ENCODE measurements at regions not wholly inside any gene's neighbourhood (a gene's known extent, or its start where the extent isn't known, plus 50 kb on each side); places are given as distances from the start of the nearest gene placed in this dataset.

- in situ Hi-C loops (cut with HindIII; ENCODE audit: low pct_ligation_motif_present, low sequenced_read_pairs) = no loop called here
- no peak for DNase-seq
- H3K27ac ChIP-seq = no peak overlapping the region
- H3K36me3 ChIP-seq (replicated peaks) = no peaks in the 10 kb centered on the region
- H3K27me3 ChIP-seq (replicated peaks) = no peaks in the 10 kb centered on the region
- no peak for TF ChIP-seq CTCF (IDR thresholded peaks at IDR 0.05; ENCODE audit: low read depth, low read length, missing control alignments)
- no peak overlapping the region for H3K4me3 ChIP-seq (ENCODE audit: low read depth, low read length)
Measured at GRCh38 chr7:38040831-38041230, 120.4 kb downstream of the EPDR1 start.

GRCh38 chr7:38049679-38050078, 128.4 kb upstream of the STARD3NL start:
- no peak for DNase-seq
- in situ Hi-C loops (cut with HindIII; ENCODE audit: low pct_ligation_motif_present, low sequenced_read_pairs) = no loop called here
- Histone ChIP-seq H3K27ac (no peak overlapping the region), H3K36me3 (replicated peaks) (no peaks in the 10 kb centered on the region), H3K27me3 (replicated peaks) (no peaks in the 10 kb centered on the region), H3K4me3 (ENCODE audit: low read depth, low read length) (no peak overlapping the region)
- TF ChIP-seq CTCF (IDR thresholded peaks at IDR 0.05; ENCODE audit: low read depth, low read length, missing control alignments) = no peak

GRCh38 chr7:38051311-38051710, 126.7 kb upstream of the STARD3NL start:
- DNase-seq = no peak
- no peaks in the 10 kb centered on the region for H3K27me3 ChIP-seq (replicated peaks)
- H3K4me3 ChIP-seq (ENCODE audit: low read depth, low read length) = no peak overlapping the region
- H3K36me3 ChIP-seq (replicated peaks) = no peaks in the 10 kb centered on the region
- TF ChIP-seq CTCF (IDR thresholded peaks at IDR 0.05; ENCODE audit: low read depth, low read length, missing control alignments) = no peak
- H3K27ac ChIP-seq = no peak overlapping the region
- in situ Hi-C loops (cut with HindIII; ENCODE audit: low pct_ligation_motif_present, low sequenced_read_pairs) = no loop called here

- TF ChIP-seq CTCF (IDR thresholded peaks at IDR 0.05; ENCODE audit: low read depth, low read length, missing control alignments) = no peak
- H3K4me3 ChIP-seq (ENCODE audit: low read depth, low read length) = no peak overlapping the region
- in situ Hi-C loops (cut with HindIII; ENCODE audit: low pct_ligation_motif_present, low sequenced_read_pairs) = no loop called here
- no peaks in the 10 kb centered on the region for H3K27me3 ChIP-seq (replicated peaks)
- DNase-seq = no peak
- no peak overlapping the region for H3K27ac ChIP-seq
- H3K36me3 ChIP-seq (replicated peaks) = no peaks in the 10 kb centered on the region
Measured at GRCh38 chr7:38051786-38052185, 126.3 kb upstream of the STARD3NL start.

GRCh38 chr7:38052786-38053185, 125.3 kb upstream of the STARD3NL start:
- TF ChIP-seq CTCF (IDR thresholded peaks at IDR 0.05; ENCODE audit: low read depth, low read length, missing control alignments) = no peak
- Histone ChIP-seq H3K27me3 (replicated peaks) (no peaks in the 10 kb centered on the region), H3K27ac (no peak overlapping the region), H3K4me3 (ENCODE audit: low read depth, low read length) (no peak overlapping the region), H3K36me3 (replicated peaks) (no peaks in the 10 kb centered on the region)
- in situ Hi-C loops (cut with HindIII; ENCODE audit: low pct_ligation_motif_present, low sequenced_read_pairs) = no loop called here
- no peak for DNase-seq

GRCh38 chr7:38054199-38054598, 123.8 kb upstream of the STARD3NL start:
- no peak overlapping the region for H3K27ac ChIP-seq
- no peak for TF ChIP-seq CTCF (IDR thresholded peaks at IDR 0.05; ENCODE audit: low read depth, low read length, missing control alignments)
- no peak for DNase-seq
- no peaks in the 10 kb centered on the region for H3K36me3 ChIP-seq (replicated peaks)
- in situ Hi-C loops (cut with HindIII; ENCODE audit: low pct_ligation_motif_present, low sequenced_read_pairs) = no loop called here
- H3K4me3 ChIP-seq (ENCODE audit: low read depth, low read length) = no peak overlapping the region
- no peaks in the 10 kb centered on the region for H3K27me3 ChIP-seq (replicated peaks)

Measured in brain microvascular endothelial cell (primary cell).